GM12892 (cell line): ENCODE measurements at regions not wholly inside any gene's neighbourhood (a gene's known extent, or its start where the extent isn't known, plus 50 kb on each side); places are given as distances from the start of the nearest gene placed in this dataset.

Experiments
- POLR2A ChIP-seq: IDR thresholded peaks from 2 replicates; pipeline ENCODE4 v1.6.1; 2011; ENCODE audit warnings: low read depth, low read length, control low read depth
- TAF1 ChIP-seq: IDR thresholded peaks from 2 replicates; pipeline ENCODE4 v1.6.1; 2011; ENCODE audit warnings: low read depth, mild to moderate bottlenecking, control low read depth, low read length, borderline replicate concordance

DNA sequence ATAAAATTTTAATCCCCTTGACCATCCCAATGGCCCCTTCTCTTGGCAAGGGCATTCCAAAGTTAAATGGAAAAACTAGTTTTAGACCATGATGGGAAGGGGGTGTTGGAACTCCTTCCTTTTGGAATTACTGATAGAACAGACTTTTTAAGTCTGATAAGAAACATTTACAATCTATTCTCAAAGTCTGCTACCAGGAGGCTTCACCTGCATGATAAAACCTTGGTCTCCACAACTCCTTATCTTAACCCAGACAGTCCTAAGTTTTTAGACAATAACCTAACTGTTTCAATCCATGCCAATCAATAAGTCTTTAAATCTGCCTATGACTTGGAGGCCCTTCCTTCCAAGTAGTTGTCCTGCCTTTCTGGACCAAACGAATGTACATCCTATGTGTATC lies 63.9 kb upstream of the PGRMC2 start:
- TF ChIP-seq POLR2A (no peak), TAF1 (no peak)
